ENCODE measurements at regions not wholly inside any gene's neighbourhood (a gene's known extent, or its start where the extent isn't known, plus 50 kb on each side); places are given as distances from the start of the nearest gene placed in this dataset.

DNA sequence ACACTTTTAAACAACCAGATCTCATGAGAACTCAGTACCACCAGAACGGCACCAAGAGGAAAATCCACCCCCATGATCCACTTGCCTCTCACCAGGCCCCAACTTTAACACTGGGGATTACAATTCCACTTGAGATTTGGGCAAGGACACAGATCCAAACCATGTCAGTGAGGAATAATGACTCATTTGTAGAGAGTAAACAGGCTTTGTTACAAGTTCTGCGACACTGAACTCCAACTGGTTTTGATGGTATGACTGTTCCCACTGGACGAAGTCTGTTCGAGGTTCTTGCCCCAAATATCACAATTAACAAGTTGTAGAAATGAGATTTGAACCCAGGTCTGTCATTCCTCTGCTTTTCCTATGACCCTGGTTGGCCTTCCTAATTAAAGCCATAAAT is 718.1 kb upstream of the ID2 start:
- FAIRE-seq (no peak), ATAC-seq (no peak), DNase-seq (ENCODE audit: low read depth in 1 of 2, low spot score in 1 of 2) (no peak)
- Histone ChIP-seq H3K27ac (no peak overlapping the region), H3K4me1 (no peaks in the 10 kb centered on the region), H3K4me2 (no peak overlapping the region), H3K4me3 (no peak overlapping the region), H3K9me3 (no peaks in the 10 kb centered on the region)
- 45% methylated on average over 4 of the region's 4 CpGs for WGBS (ENCODE audit: missing lambda C conversion rate)
- POLR2A ChIA-PET, result no interaction called here
- no peak for TF ChIP-seq FOSL2 (IDR thresholded peaks at IDR 0.05)
- no peak for TF ChIP-seq FOSL2 (CRISPR knock-in tag; IDR thresholded peaks at IDR 0.05)
- TF ChIP-seq, protein P1, sequence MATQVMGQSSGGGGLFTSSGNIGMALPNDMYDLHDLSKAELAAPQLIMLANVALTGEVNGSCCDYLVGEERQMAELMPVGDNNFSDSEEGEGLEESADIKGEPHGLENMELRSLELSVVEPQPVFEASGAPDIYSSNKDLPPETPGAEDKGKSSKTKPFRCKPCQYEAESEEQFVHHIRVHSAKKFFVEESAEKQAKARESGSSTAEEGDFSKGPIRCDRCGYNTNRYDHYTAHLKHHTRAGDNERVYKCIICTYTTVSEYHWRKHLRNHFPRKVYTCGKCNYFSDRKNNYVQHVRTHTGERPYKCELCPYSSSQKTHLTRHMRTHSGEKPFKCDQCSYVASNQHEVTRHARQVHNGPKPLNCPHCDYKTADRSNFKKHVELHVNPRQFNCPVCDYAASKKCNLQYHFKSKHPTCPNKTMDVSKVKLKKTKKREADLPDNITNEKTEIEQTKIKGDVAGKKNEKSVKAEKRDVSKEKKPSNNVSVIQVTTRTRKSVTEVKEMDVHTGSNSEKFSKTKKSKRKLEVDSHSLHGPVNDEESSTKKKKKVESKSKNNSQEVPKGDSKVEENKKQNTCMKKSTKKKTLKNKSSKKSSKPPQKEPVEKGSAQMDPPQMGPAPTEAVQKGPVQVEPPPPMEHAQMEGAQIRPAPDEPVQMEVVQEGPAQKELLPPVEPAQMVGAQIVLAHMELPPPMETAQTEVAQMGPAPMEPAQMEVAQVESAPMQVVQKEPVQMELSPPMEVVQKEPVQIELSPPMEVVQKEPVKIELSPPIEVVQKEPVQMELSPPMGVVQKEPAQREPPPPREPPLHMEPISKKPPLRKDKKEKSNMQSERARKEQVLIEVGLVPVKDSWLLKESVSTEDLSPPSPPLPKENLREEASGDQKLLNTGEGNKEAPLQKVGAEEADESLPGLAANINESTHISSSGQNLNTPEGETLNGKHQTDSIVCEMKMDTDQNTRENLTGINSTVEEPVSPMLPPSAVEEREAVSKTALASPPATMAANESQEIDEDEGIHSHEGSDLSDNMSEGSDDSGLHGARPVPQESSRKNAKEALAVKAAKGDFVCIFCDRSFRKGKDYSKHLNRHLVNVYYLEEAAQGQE (IDR thresholded peaks at IDR 0.05), result no peak
- no peak for TF ChIP-seq ZC3H11A (IDR thresholded peaks at IDR 0.05)
- TF ChIP-seq EP300 (IDR thresholded peaks at IDR 0.05), result no peak
- no peak for TF ChIP-seq ZSCAN20 (CRISPR knock-in tag; IDR thresholded peaks at IDR 0.05)
- TF ChIP-seq MYC (IDR thresholded peaks at IDR 0.05; ENCODE audit: borderline replicate concordance, low read length), result no peak
- no peak for TF ChIP-seq RAD21 (conservative IDR thresholded peaks at IDR 0.05 in 1 of 2, IDR thresholded peaks at IDR 0.05 in 1 of 2)
- TF ChIP-seq KDM5A (IDR thresholded peaks at IDR 0.05), result no peak
- TF ChIP-seq, protein P2, sequence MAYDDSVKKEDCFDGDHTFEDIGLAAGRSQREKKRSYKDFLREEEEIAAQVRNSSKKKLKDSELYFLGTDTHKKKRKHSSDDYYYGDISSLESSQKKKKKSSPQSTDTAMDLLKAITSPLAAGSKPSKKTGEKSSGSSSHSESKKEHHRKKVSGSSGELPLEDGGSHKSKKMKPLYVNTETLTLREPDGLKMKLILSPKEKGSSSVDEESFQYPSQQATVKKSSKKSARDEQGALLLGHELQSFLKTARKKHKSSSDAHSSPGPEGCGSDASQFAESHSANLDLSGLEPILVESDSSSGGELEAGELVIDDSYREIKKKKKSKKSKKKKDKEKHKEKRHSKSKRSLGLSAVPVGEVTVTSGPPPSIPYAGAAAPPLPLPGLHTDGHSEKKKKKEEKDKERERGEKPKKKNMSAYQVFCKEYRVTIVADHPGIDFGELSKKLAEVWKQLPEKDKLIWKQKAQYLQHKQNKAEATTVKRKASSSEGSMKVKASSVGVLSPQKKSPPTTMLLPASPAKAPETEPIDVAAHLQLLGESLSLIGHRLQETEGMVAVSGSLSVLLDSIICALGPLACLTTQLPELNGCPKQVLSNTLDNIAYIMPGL (CRISPR knock-in tag; IDR thresholded peaks at IDR 0.05; ENCODE audit: borderline replicate concordance), result no peak
- no peak for TF ChIP-seq ZNF302 (CRISPR knock-in tag; IDR thresholded peaks at IDR 0.05)
- no peak for TF ChIP-seq POLR2AphosphoS2 (conservative IDR thresholded peaks at IDR 0.05; ENCODE audit: low read length)
- no peak for TF ChIP-seq EHF (CRISPR knock-in tag; IDR thresholded peaks at IDR 0.05)
- CTCF ChIA-PET, result no interaction called here

GRCh38 chr2:7966032-7966431 is 715.8 kb upstream of the ID2 start:
- Histone ChIP-seq H3K9me3 (no peaks in the 10 kb centered on the region), H3K4me3 (no peak overlapping the region), H3K4me1 (no peaks in the 10 kb centered on the region), H3K27ac (no peak overlapping the region), H3K4me2 (no peak overlapping the region)
- ChIA-PET POLR2A (no interaction called here), CTCF (interaction anchor here (1.4 kb wide), 1 partner anchor 20 kb away, joined by 3 read pairs; no protein-coding TSS in a partner anchor)
- no peak for FAIRE-seq
- ATAC-seq, result no peak
- no peak for DNase-seq (ENCODE audit: low read depth in 1 of 2, low spot score in 1 of 2)
- 20% methylated on average over 3 of the region's 3 CpGs for WGBS (ENCODE audit: missing lambda C conversion rate)
- TF ChIP-seq HOXA7 (CRISPR knock-in tag; IDR thresholded peaks at IDR 0.05) (no peak), ZFP36 (IDR thresholded peaks at IDR 0.05; ENCODE audit: borderline replicate concordance, partially characterized antibody) (no peak), USF2 (IDR thresholded peaks at IDR 0.05) (no peak), RFX5 (IDR thresholded peaks at IDR 0.05) (no peak), CBX8 (IDR thresholded peaks at IDR 0.05) (no peak), CTCF (IDR thresholded peaks at IDR 0.05) (no peak), ZSCAN20 (CRISPR knock-in tag; IDR thresholded peaks at IDR 0.05) (no peak), HES2 (IDR thresholded peaks at IDR 0.05) (no peak), CHD2 (IDR thresholded peaks at IDR 0.05; ENCODE audit: low read length, partially characterized antibody) (no peak), E2F6 (IDR thresholded peaks at IDR 0.05; ENCODE audit: borderline replicate concordance, low read depth) (no peak), FOXS1 (CRISPR knock-in tag; IDR thresholded peaks at IDR 0.05) (no peak), HOXB5 (CRISPR knock-in tag; IDR thresholded peaks at IDR 0.05) (no peak)
- TF ChIP-seq, protein P1 (IDR thresholded peaks at IDR 0.05), result no peak
- TF ChIP-seq, protein P3, sequence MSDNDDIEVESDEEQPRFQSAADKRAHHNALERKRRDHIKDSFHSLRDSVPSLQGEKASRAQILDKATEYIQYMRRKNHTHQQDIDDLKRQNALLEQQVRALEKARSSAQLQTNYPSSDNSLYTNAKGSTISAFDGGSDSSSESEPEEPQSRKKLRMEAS (IDR thresholded peaks at IDR 0.05), result no peak
